K562 (cell line): ENCODE measurements at regions not wholly inside any gene's neighbourhood (a gene's known extent, or its start where the extent isn't known, plus 50 kb on each side); places are given as distances from the start of the nearest gene placed in this dataset.

Experiments used
- ATAC-seq: fragments of 200-7000 bp; cut with Tn5 transposase; 3 replicates; pipeline ENCODE4 v1.9.1; 2020; ENCODE audit warnings: moderate library complexity
- BruUV-seq: library from RNA; stranded (reverse); fragments of 400-500 nt; replicated peaks from 2 replicates; lab custom pipeline; 2021; lab: Mats Ljungman, UMichigan
- CTCF ChIA-PET: fragments of 300-600 bp; formaldehyde crosslinking; extraction: SDS; loops from one replicate; lab custom pipeline; 2021; ENCODE audit warnings: low intra/inter-chr PET ratio; lab: Yijun Ruan, JAX
- POLR2A ChIA-PET: fragments of 300-600, 350-650 bp; sonication (Branson Sonifier 250); formaldehyde crosslinking; extraction: SDS; loops from one replicate; lab custom pipeline; 2021; ENCODE audit warnings: antibody characterized with exemption, inconsistent platforms; lab: Yijun Ruan, JAX
- DNase-seq, 4 experiments: peaks; one replicate each; pipeline versions ENCODE4 v3.0.0 to v3.0.0-alpha.2; 2011 to 2018; ENCODE audit warnings: low spot score in 3 of 4, mixed read lengths in 3 of 4; ENCODE audit errors: extremely low read depth in 1 of 4
- FAIRE-seq: peaks from 2 replicates; lab custom pipeline; 2011; peaks lifted over from hg19 to GRCh38; lab: Jason Lieb, UNC
- H2AFZ ChIP-seq: 2 replicates; pipeline ENCODE4 v1.6.0; 2011; ENCODE audit warnings: low read depth, low read length, control low read depth, inconsistent platforms
- H3K27ac ChIP-seq: fragments of 200-600 bp; 3 replicates; pipeline ENCODE4 v1.8.0; 2011; ENCODE audit warnings: low read depth, mild to moderate bottlenecking, control low read depth, inconsistent platforms, low read length, moderate library complexity, mixed read lengths; ENCODE audit errors: extremely low read depth
- H3K27me3 ChIP-seq, 2 experiments: fragments of 300-600 bp in 1 of 2; 2 replicates in 1 of 2; 3 replicates in 1 of 2; pipeline versions ENCODE4 v1.6.0 to v1.8.0; 2011; ENCODE audit warnings: inconsistent platforms in 2 of 2, low read length in 2 of 2, mild to moderate bottlenecking in 1 of 2, mixed read lengths in 1 of 2, moderate library complexity in 1 of 2; ENCODE audit not compliant: control insufficient read depth in 2 of 2, insufficient read depth in 2 of 2
- H3K36me3 ChIP-seq: fragments of 300-600 bp; 3 replicates; pipeline ENCODE4 v1.8.0; 2011; ENCODE audit warnings: mild to moderate bottlenecking, low read length, inconsistent platforms; ENCODE audit not compliant: control insufficient read depth, insufficient read depth
- H3K4me1 ChIP-seq, 2 experiments: fragments of 200-600 bp in 1 of 2; replicated peaks in 1 of 2; 2 replicates in 1 of 2; 3 replicates in 1 of 2; pipeline versions ENCODE4 v1.5.1 to v1.8.0; 2011; ENCODE audit warnings: inconsistent platforms in 2 of 2, low read length in 2 of 2, mild to moderate bottlenecking in 1 of 2, mixed read lengths in 1 of 2, moderate library complexity in 1 of 2; ENCODE audit not compliant: control insufficient read depth in 2 of 2, insufficient read depth in 2 of 2
- H3K4me2 ChIP-seq: 2 replicates; pipeline ENCODE4 v1.6.1; 2011; ENCODE audit warnings: low read length, control low read depth, inconsistent platforms, mixed read lengths; ENCODE audit not compliant: insufficient read depth
- H3K4me3 ChIP-seq: fragments of 200-600 bp; sonication (generic), shearing (Covaris generic); 2 replicates; pipeline ENCODE4 v1.5.1; 2016; ENCODE audit warnings: control low read depth, inconsistent platforms
- H3K79me2 ChIP-seq: fragments of 200-600 bp; 3 replicates; pipeline ENCODE4 v1.8.0; 2011; ENCODE audit warnings: low read length, inconsistent platforms; ENCODE audit not compliant: control insufficient read depth, insufficient read depth
- H3K9ac ChIP-seq, 2 experiments: 2 replicates each; pipeline versions ENCODE4 v1.6.0 to v1.6.1; 2011; ENCODE audit warnings: low read depth in 2 of 2, low read length in 2 of 2, control low read depth in 1 of 2, inconsistent platforms in 1 of 2, mild to moderate bottlenecking in 1 of 2, mixed read lengths in 1 of 2; ENCODE audit not compliant: insufficient read depth in 1 of 2
- H3K9me1 ChIP-seq: one replicate; pipeline ENCODE4 v1.6.0; 2011; ENCODE audit warnings: inconsistent platforms, mild to moderate bottlenecking, low read length, moderate library complexity; ENCODE audit not compliant: control insufficient read depth, insufficient read depth
- H3K9me3 ChIP-seq: replicated peaks from 2 replicates; pipeline ENCODE4 v1.5.1; 2011; ENCODE audit warnings: low read depth, low read length, inconsistent platforms; ENCODE audit not compliant: control insufficient read depth, insufficient read depth
- H4K20me1 ChIP-seq: replicated peaks from 2 replicates; pipeline ENCODE4 v1.6.1; 2011; ENCODE audit warnings: low read length, inconsistent platforms, mixed read lengths; ENCODE audit not compliant: control insufficient read depth, insufficient read depth
- ATF7 ChIP-seq: fragments of 450-650 bp; IDR thresholded peaks from 2 replicates; pipeline ENCODE4 v1.7.1; 2014; ENCODE audit warnings: mild to moderate bottlenecking, moderate library complexity
- BRD4 ChIP-seq: fragments of 200-600 bp; sonication (generic); IDR thresholded peaks from 2 replicates; pipeline ENCODE4 v1.6.1; 2017; ENCODE audit warnings: inconsistent platforms
- FOXA1 ChIP-seq: fragments of 450-650 bp; IDR thresholded peaks from 2 replicates; pipeline ENCODE4 v1.6.1; 2016; ENCODE audit warnings: mild to moderate bottlenecking, borderline replicate concordance
- HCFC1 ChIP-seq: IDR thresholded peaks from 2 replicates; pipeline ENCODE4 v1.6.1; 2012; ENCODE audit warnings: low read depth, low read length, improper control_type of control experiment
- LCOR ChIP-seq: sonication (generic); formaldehyde crosslinking; IDR thresholded peaks from 2 replicates; pipeline ENCODE4 v1.8.0; 2022; ENCODE audit warnings: mild to moderate bottlenecking, missing genetic modification reagents
- NRF1 ChIP-seq, 2 experiments: fragments of 450-650 bp; IDR thresholded peaks in 1 of 2; conservative IDR thresholded peaks in 1 of 2; 2 replicates each; pipeline ENCODE4 v1.6.1; 2014; ENCODE audit warnings: mild to moderate bottlenecking in 2 of 2
- PHF21A ChIP-seq: fragments of 450-650 bp; IDR thresholded peaks from 2 replicates; pipeline ENCODE4 v1.6.1; 2017; ENCODE audit warnings: low read depth, borderline replicate concordance
- RAD51 ChIP-seq: fragments of 450-650 bp; IDR thresholded peaks from 2 replicates; pipeline ENCODE4 v1.7.1; 2016; ENCODE audit warnings: low read depth, mild to moderate bottlenecking, borderline replicate concordance
- SRSF9 ChIP-seq: fragments of 200-400 bp; formaldehyde crosslinking; IDR thresholded peaks from 2 replicates; pipeline ENCODE4 v1.6.1; 2017; ENCODE audit warnings: low read depth, low read length, borderline replicate concordance
- ZFPM2 ChIP-seq: fragments of 250-450 bp; sonication (Bioruptor Pico); IDR thresholded peaks from 2 replicates; pipeline ENCODE4 v1.5.1; 2022; ENCODE audit warnings: mild to moderate bottlenecking
- ZNF408 ChIP-seq: fragments of 250-450 bp; sonication (Bioruptor Pico); IDR thresholded peaks from 2 replicates; pipeline ENCODE4 v1.4.0; 2020; ENCODE audit warnings: low read depth, mild to moderate bottlenecking, moderate library complexity
- WGBS: fragments of 100-300 bp; shearing (Covaris generic); methylation state at CpG from one replicate; pipeline ENCODE4 v1.1.6; 2016; ENCODE audit warnings: low coverage, mixed read lengths; ENCODE audit not compliant: insufficient coverage; ENCODE audit errors: missing lambda C conversion rate; 5-methylcytosine and 5-hydroxymethylcytosine counted together
- in situ Hi-C: fragments of 300-500 bp; cut with MboI; formaldehyde crosslinking; loops from 4 replicates; pipeline ENCODE4 v1.15.0; 2018; ENCODE audit warnings: inconsistent platforms, mixed read lengths
- intact Hi-C: fragments of 100-400 bp; cut with micrococcal nuclease; formaldehyde crosslinking; loops from 2 replicates; pipeline ENCODE4 v1.14.2; 2022
- TF ChIP-seq, protein P1 (sequence below), 2 experiments: fragments of 450-650 bp in 1 of 2; IDR thresholded peaks; 2 replicates each; pipeline ENCODE4 v1.6.1; 2011 to 2017; ENCODE audit warnings: low read depth in 2 of 2, antibody characterized with exemption in 1 of 2, borderline replicate concordance in 1 of 2, low read length in 1 of 2, mild to moderate bottlenecking in 1 of 2, mixed read lengths in 1 of 2; ENCODE audit not compliant: control insufficient read depth in 1 of 2
- TF ChIP-seq, protein P2 (sequence below): IDR thresholded peaks from 2 replicates; pipeline ENCODE4 v1.6.1; 2012; ENCODE audit warnings: low read depth, low read length, improper control_type of control experiment, borderline replicate concordance
- TF ChIP-seq, protein P3 (sequence below), 2 experiments: fragments of 450-650 bp in 1 of 2; sonication (generic) in 1 of 2; formaldehyde crosslinking in 1 of 2; IDR thresholded peaks in 1 of 2; conservative IDR thresholded peaks in 1 of 2; 2 replicates each; pipeline versions ENCODE4 v1.6.1 to v1.8.1; 2016 to 2023; ENCODE audit warnings: mild to moderate bottlenecking in 2 of 2, moderate library complexity in 2 of 2, inconsistent platforms in 1 of 2, missing genetic modification reagents in 1 of 2

DNA sequence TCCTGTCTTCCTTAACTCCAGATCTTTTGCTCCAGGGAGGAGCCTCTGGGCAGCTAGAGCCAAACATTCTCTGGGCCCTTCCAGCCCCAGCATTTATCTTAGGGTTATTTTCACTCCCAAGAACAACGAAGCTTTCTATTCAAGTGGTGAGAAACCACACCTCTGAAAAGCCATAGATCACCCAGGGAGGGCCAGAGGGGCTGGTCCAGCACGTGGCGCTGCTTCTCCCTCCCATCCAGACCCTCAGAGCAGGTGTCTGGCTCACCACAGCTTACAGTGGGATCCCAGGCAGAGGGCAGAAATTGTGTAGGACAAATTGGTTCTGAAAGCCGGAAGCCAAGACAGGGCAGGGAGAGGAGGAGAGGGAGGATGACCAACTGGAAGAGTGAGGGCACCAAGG lies 74.0 kb upstream of the PKDCC start:
- FAIRE-seq = no peak
- TF ChIP-seq LCOR (CRISPR knock-in tag) = no peak
- no peak for TF ChIP-seq HCFC1
- no peak for TF ChIP-seq BRD4
- no peak for TF ChIP-seq ATF7
- TF ChIP-seq, protein P1, sequence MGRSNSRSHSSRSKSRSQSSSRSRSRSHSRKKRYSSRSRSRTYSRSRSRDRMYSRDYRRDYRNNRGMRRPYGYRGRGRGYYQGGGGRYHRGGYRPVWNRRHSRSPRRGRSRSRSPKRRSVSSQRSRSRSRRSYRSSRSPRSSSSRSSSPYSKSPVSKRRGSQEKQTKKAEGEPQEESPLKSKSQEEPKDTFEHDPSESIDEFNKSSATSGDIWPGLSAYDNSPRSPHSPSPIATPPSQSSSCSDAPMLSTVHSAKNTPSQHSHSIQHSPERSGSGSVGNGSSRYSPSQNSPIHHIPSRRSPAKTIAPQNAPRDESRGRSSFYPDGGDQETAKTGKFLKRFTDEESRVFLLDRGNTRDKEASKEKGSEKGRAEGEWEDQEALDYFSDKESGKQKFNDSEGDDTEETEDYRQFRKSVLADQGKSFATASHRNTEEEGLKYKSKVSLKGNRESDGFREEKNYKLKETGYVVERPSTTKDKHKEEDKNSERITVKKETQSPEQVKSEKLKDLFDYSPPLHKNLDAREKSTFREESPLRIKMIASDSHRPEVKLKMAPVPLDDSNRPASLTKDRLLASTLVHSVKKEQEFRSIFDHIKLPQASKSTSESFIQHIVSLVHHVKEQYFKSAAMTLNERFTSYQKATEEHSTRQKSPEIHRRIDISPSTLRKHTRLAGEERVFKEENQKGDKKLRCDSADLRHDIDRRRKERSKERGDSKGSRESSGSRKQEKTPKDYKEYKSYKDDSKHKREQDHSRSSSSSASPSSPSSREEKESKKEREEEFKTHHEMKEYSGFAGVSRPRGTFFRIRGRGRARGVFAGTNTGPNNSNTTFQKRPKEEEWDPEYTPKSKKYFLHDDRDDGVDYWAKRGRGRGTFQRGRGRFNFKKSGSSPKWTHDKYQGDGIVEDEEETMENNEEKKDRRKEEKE (IDR thresholded peaks at IDR 0.05; ENCODE audit: borderline replicate concordance in 1 of 2, control insufficient read depth in 1 of 2, low read depth in 2 of 2, low read length in 1 of 2) = no peak
- TF ChIP-seq FOXA1 = no peak
- TF ChIP-seq PHF21A = no peak
- no peak for TF ChIP-seq SRSF9
- TF ChIP-seq NRF1 (conservative IDR thresholded peaks at IDR 0.05 in 1 of 2, IDR thresholded peaks at IDR 0.05 in 1 of 2) = no peak
- TF ChIP-seq ZNF408 (CRISPR knock-in tag) = no peak
- TF ChIP-seq, protein P2, sequence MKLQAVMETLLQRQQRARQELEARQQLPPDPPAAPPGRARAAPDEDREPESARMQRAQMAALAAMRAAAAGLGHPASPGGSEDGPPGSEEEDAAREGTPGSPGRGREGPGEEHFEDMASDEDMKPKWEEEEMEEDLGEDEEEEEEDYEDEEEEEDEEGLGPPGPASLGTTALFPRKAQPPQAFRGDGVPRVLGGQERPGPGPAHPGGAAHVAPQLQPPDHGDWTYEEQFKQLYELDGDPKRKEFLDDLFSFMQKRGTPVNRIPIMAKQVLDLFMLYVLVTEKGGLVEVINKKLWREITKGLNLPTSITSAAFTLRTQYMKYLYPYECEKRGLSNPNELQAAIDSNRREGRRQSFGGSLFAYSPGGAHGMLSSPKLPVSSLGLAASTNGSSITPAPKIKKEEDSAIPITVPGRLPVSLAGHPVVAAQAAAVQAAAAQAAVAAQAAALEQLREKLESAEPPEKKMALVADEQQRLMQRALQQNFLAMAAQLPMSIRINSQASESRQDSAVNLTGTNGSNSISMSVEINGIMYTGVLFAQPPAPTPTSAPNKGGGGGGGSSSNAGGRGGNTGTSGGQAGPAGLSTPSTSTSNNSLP = no peak
- no peak for TF ChIP-seq RAD51
- TF ChIP-seq, protein P3, sequence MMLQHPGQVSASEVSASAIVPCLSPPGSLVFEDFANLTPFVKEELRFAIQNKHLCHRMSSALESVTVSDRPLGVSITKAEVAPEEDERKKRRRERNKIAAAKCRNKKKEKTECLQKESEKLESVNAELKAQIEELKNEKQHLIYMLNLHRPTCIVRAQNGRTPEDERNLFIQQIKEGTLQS (IDR thresholded peaks at IDR 0.05) = no peak
- TF ChIP-seq, protein P3 (CRISPR knock-in tag; conservative IDR thresholded peaks at IDR 0.05) = no peak
- no peak for TF ChIP-seq ZFPM2 (CRISPR knock-in tag)
- no peaks in the 10 kb centered on the region for H3K9me1 ChIP-seq
- no peaks in the 10 kb centered on the region for H3K9me3 ChIP-seq
- no peak for DNase-seq
- no peaks in the 10 kb centered on the region; the same call in 1 of the 2 replicates for H4K20me1 ChIP-seq
- no peaks in the 10 kb centered on the region for H3K79me2 ChIP-seq
- H3K36me3 ChIP-seq = no peaks in the 10 kb centered on the region
- no peak overlapping the region for H3K4me2 ChIP-seq
- H3K4me1 ChIP-seq = no peaks in the 10 kb centered on the region; a peak in 1 of 5 replicates
- no TSS peak for BruUV-seq
- CTCF ChIA-PET = no interaction called here
- H3K27ac ChIP-seq = no peak overlapping the region
- intact Hi-C loops (no loop called here), in situ Hi-C loops (no loop called here)
- ATAC-seq = no peak
- peaks cover 6 to 10% of the 10 kb centered on the region in 2 experiments; a peak in 4 of 5 replicates for H3K27me3 ChIP-seq
- POLR2A ChIA-PET = no interaction called here
- 8% methylated on average over 4 of the region's 4 CpGs for WGBS
- H2AFZ ChIP-seq = no peak overlapping the region
- no peak overlapping the region for H3K4me3 ChIP-seq
- no peak overlapping the region for H3K9ac ChIP-seq
